ENCODE measurements at regions not wholly inside any gene's neighbourhood (a gene's known extent, or its start where the extent isn't known, plus 50 kb on each side); places are given as distances from the start of the nearest gene placed in this dataset.
"Not testable (repeated sequence)": the region's sequence is repeated elsewhere in the genome, so short reads cannot be mapped to it uniquely, and the experiment has no call there.

GRCh38 chr6:141562186-141562811 lies 570.4 kb upstream of the GJE1 start:
- no peak for DNase-seq

- peak; percentile 42 for DNase-seq
These were observed 571.6 kb upstream of the GJE1 start for GRCh38 chr6:141561154-141561553.

DNA sequence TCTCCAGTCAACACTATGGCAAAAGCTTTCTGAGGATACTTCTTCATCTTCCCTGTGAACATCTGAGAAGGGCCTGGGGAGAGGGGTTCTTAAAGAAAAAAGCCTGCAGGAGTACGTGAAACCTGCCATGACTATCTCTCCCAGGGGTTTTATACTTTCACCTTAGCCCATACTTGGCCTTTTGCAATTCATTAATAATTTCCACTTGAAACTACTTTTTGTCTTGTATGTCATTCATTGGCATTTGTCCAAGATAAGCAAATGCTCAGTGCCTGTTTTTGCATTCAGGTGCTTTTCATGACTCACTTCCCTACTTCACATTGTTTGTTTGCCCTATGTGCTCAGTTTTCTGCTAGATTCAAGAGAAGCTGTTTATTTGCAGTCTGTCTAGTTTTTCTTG lies 580.3 kb upstream of the GJE1 start:
- DNase-seq, result peak; percentile 94

DNA sequence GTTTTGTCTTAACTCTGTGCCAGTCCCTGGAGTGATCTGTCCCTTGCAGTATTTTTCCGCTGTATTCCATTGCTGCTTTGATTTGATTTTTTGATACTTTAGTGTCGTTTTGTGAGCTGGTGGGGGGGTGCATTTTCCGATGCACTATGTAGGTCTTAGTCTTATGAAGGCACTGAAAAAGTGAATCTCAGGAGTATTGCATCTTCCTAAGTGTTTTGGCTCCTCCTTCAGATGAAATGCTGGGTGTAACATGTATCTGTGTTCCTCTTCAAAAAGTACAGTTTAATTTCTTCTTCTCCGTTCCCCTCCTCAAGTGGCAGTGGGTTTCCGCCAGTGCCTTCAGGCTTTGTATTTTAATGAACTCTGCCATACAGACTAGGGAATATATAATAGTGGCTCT lies 580.7 kb upstream of the GJE1 start:
- DNase-seq, result peak; percentile 41

DNA sequence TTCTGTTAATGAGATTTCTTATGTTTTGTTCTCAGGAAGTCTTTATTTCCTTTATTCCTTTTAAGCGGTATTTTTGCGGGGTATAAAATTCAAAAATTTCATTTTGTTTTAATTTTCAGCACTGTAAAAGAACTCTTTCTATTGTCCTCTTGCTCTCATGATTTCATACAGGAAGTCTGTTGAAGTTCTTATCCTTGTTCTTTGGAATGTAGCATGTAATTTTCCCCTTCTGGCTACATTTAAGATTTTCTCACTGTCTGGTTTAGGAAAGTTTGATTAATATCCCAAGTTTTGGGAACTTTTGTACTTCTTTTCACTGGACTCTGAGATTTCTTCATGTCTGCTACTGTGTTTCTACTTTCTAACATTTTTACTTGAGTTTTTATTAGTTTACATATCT lies 581.4 kb upstream of the GJE1 start:
- no peak for DNase-seq

- DNase-seq, result no peak
These were observed 582.3 kb upstream of the GJE1 start for GRCh38 chr6:141550471-141550870.

GRCh38 chr6:141548966-141549365 lies 583.8 kb upstream of the GJE1 start:
- DNase-seq, result no peak

GRCh38 chr6:141541581-141542324 lies 591.0 kb upstream of the GJE1 start:
- no peak for DNase-seq

GRCh38 chr6:141540207-141540606 lies 592.5 kb upstream of the GJE1 start:
- DNase-seq, result peak; percentile 29

GRCh38 chr6:141539617-141540016 lies 593.1 kb upstream of the GJE1 start:
- no peak for DNase-seq

GRCh38 chr6:141532211-141532610 lies 600.5 kb upstream of the GJE1 start:
- no peak for DNase-seq

DNA sequence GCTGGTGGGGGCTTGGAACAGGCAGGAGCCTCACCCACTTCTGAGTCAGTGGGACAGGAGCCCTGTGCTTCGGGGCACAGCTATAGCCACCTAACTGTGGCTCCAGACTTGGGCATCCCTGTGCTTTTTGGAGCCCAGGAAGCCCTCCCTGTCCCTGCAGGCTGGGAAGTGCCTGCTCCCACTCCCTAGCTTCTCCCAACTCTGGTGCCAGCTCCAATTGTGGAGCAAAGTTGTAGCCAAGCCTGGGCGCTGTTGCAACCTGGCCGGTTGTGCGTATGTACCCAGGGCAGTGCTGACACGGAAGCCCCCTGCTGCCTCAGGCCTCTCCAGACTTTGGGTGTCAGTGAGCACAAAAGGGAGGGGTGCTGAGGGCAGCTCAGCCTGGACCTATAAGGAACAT lies 601.7 kb upstream of the GJE1 start:
- DNase-seq, result no peak

DNA sequence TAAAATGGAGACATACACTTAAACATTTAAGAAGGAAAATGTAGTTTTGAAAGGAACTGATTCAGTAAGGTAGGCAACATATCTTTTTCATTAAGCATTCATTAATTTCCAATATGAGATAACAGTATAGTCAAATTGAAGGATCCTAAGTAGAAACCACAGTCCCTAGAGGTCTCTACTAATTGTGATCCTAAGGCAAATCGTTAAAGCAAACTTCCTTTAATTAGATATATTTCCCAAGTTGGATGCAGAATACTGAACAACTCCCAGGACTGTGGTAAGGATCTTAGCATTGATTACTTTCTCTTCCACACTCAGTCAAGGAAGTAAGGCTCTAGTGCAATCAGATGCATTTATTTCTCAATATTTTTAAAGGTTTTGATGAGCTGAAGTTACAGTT lies 604.1 kb upstream of the GJE1 start:
- no peak for DNase-seq

GRCh38 chr6:141526985-141527384 lies 605.7 kb upstream of the GJE1 start:
- DNase-seq, result no peak

DNA sequence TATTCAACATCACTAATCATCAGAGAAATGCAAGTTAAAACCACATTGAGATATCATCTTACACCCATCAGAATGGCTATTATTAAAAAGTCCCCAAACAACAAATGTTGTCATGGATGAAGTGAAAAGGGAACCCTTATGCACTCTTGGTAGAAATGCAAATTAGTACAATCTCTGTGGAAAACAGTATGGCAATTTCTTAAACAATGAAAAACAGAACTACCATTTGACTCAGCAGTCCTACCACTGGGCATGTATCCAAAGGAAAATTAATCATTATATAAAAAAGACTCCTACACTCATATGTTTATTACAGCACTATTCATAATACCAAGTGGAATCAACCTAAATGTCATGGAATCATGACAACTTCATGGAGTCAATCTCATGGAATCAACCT lies 611.3 kb upstream of the GJE1 start:
- DNase-seq, result no peak

DNA sequence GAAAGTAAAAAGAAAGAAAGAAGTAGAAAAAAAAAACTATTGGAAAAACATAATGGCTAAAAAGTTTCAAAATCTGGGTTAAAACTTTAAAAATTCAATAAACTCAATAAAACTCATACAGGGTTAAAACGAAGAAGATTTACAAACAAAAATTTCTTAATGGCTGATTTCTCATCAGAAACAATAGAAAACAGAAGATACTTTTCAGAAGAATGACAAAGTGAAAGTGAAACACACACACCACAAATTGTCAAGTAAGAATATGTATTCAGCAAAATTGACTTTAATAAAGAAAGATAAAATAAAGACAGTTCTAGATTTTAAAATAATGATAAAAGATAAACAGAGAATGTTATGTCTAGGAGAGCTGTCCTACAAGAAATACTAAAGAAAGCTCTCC lies 618.9 kb upstream of the GJE1 start:
- no peak for DNase-seq

- no peak for DNase-seq
These were observed 621.9 kb upstream of the GJE1 start for GRCh38 chr6:141510803-141511202.

- not testable (repeated sequence) for DNase-seq
These were observed 626.7 kb upstream of the GJE1 start for GRCh38 chr6:141506062-141506461.

GRCh38 chr6:141504318-141504717 lies 628.4 kb upstream of the GJE1 start:
- not testable (repeated sequence) for DNase-seq

GRCh38 chr6:141501616-141502015 lies 631.1 kb upstream of the GJE1 start:
- no peak for DNase-seq

DNA sequence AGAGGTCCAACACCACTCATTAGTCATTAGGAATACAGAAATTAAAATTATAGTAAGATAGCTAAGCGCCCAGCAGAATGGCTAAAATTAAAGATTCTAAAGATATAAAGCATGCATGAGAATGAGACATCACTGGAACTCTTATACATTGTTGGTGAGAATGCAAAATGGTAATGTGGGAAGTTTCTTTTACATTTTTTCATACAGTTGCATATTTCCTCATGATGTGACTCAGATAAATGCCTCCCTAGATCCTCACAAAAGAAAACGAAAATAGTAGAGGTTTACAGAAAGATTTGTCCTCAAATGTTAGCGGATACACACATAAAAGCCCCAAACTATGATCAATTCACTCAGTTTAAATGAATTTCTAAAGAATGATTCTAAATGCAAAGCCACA lies 633.7 kb upstream of the GJE1 start:
- no peak for DNase-seq

GRCh38 chr6:141492521-141493284 lies 640.0 kb upstream of the GJE1 start:
- no peak for DNase-seq

DNA sequence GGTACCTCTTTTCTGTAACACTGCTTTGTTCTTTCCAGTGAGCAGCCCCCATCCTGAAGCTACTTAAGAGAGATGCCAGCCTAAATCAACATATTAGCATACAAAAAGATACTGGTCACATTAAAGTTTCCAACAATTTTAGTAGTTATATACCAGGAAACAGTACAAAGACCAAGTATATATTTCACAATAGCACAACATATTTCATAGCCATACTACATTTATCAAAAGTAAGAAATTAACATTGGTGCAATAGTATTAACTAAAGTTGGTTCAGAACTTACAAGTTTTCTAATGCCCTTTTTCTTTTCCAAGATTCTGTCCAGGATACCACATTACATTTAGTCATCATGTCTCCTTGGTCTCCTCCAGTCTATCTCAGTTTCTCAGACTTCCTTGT lies 641.0 kb upstream of the GJE1 start:
- DNase-seq, result no peak

DNA sequence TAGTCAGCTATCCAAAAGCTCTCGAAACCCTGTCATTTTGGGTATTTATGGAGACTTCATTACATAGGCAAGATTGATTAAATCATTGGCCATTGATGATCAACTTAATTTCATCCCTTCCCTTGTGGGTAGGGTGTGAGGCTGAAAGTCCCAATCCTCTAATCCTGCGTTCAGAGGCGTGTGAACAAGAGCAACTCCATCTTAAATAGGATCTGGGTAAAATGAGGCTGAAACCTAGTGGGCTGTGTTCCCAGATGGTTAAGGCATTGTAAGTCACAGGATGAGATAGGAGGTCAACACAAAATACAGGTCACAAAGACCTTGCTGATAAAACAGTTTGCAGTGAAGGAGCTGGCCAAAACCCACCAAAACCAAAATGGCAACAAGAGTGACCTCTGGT lies 641.7 kb upstream of the GJE1 start:
- no peak for DNase-seq

Measured in NCI-H345 (cell line).